Astrocyte of the spinal cord (primary cell): ENCODE measurements at regions not wholly inside any gene's neighbourhood (a gene's known extent, or its start where the extent isn't known, plus 50 kb on each side); places are given as distances from the start of the nearest gene placed in this dataset.

Source experiments
- DNase-seq: peaks from one replicate; pipeline ENCODE4 v3.0.0; 2011; ENCODE audit warnings: low read depth, low spot score
- H3K4me3 ChIP-seq: 2 replicates; pipeline ENCODE4 v1.5.1; 2011; ENCODE audit warnings: low read depth, mild to moderate bottlenecking, low read length, moderate library complexity
- CTCF ChIP-seq: IDR thresholded peaks from 2 replicates; pipeline ENCODE4 v1.5.1; 2012; ENCODE audit warnings: low read depth, mild to moderate bottlenecking, low read length, inconsistent platforms
- in situ Hi-C: cut with HindIII; loops from 2 replicates; pipeline ENCODE4 v1.10.0; 2017; ENCODE audit warnings: low sequenced_read_pairs

GRCh38 chr1:234980645-234981396 lies 147.8 kb downstream of the TOMM20 start:
- peak; percentile 97 for DNase-seq
- in situ Hi-C loops, result no loop called here
- no peak for TF ChIP-seq CTCF
- no peak overlapping the region for H3K4me3 ChIP-seq

- no peak overlapping the region for H3K4me3 ChIP-seq
- DNase-seq, result no peak
- in situ Hi-C loops, result no loop called here
- TF ChIP-seq CTCF, result no peak
These were observed 148.4 kb downstream of the TOMM20 start for GRCh38 chr1:234980291-234980644.

GRCh38 chr1:234979296-234980279 lies 149.0 kb downstream of the TOMM20 start:
- no peak overlapping the region for H3K4me3 ChIP-seq
- in situ Hi-C loops, result loop anchor here (10.0 kb wide), 1 partner anchor 95 kb away; no protein-coding TSS in a partner anchor
- no peak for TF ChIP-seq CTCF
- DNase-seq, result no peak

GRCh38 chr1:234978397-234979295 lies 150.0 kb downstream of the TOMM20 start:
- H3K4me3 ChIP-seq, result no peak overlapping the region
- DNase-seq, result peak; percentile 85
- in situ Hi-C loops, result loop anchor here (10.0 kb wide), 1 partner anchor 96 kb away; no protein-coding TSS in a partner anchor
- TF ChIP-seq CTCF, result no peak

GRCh38 chr1:234977875-234978396 lies 150.7 kb downstream of the TOMM20 start:
- no peak for DNase-seq
- no peak for TF ChIP-seq CTCF
- in situ Hi-C loops, result loop anchor here (10.0 kb wide), 1 partner anchor 97 kb away; no protein-coding TSS in a partner anchor
- no peak overlapping the region for H3K4me3 ChIP-seq
